ENCODE measurements at regions not wholly inside any gene's neighbourhood (a gene's known extent, or its start where the extent isn't known, plus 50 kb on each side); places are given as distances from the start of the nearest gene placed in this dataset.

GRCh38 chr11:36746886-36747710, 149.1 kb upstream of the RAG2 start:
- Histone ChIP-seq H3K27ac (no peak overlapping the region), H3K9me3 (no peaks in the 10 kb centered on the region), H3K27me3 (peaks cover 0 to 32% (median 4%) of the 10 kb centered on the region in 7 donors), H3K4me3 (no peak overlapping the region), H3K4me1 (peaks cover 0 to 7% (median 0%) of the 10 kb centered on the region in 9 donors), H3K36me3 (no peaks in the 10 kb centered on the region)
- peak; percentile 80 to 99 (median 98) for TF ChIP-seq CTCF (IDR thresholded peaks at IDR 0.05)
- intact Hi-C loops (cut with DNase I): loop anchor here in 8 of 10 donors (1.0 to 10.0 kb wide), 8 partner anchors 44 to 185 kb away; partner anchors contain the start of gene RAG1 (in 4 of the 8)
- ATAC-seq (peak; percentile 89 to 97 (median 94)), DNase-seq (peak; percentile 61 to 87)
- 29 to 31% methylated on average over 7 of the region's 7 CpGs for WGBS, 2 donors

GRCh38 chr11:36744375-36745168, 146.5 kb upstream of the RAG2 start:
- DNase-seq (peak; percentile 57 to 62), ATAC-seq (peak in 6 of 8 donors; percentile 41 to 70 (median 60))
- Histone ChIP-seq H3K27me3 (peaks cover 0 to 33% (median 5%) of the 10 kb centered on the region in 7 donors), H3K9me3 (no peaks in the 10 kb centered on the region), H3K36me3 (no peaks in the 10 kb centered on the region), H3K4me1 (peaks cover 0 to 7% (median 0%) of the 10 kb centered on the region in 9 donors), H3K4me3 (no peak overlapping the region), H3K27ac (no peak overlapping the region)
- TF ChIP-seq CTCF (IDR thresholded peaks at IDR 0.05): peak in 8 of 9 donors; percentile 26 to 83 (median 68)
- intact Hi-C loops (cut with DNase I): loop anchor here in 7 of 10 donors (2.0 to 10.0 kb wide), 5 partner anchors 42 to 182 kb away; partner anchors contain the start of gene RAG1 (in 4 of the 7)
- WGBS, 2 donors: 29 to 34% methylated on average over 11 of the region's 11 CpGs

- Histone ChIP-seq H3K9me3 (no peaks in the 10 kb centered on the region), H3K4me1 (peaks cover 0 to 7% (median 0%) of the 10 kb centered on the region in 9 donors), H3K4me3 (no peak overlapping the region), H3K27ac (no peak overlapping the region), H3K27me3 (peaks cover 0 to 37% (median 4%) of the 10 kb centered on the region in 7 donors), H3K36me3 (no peaks in the 10 kb centered on the region)
- intact Hi-C loops (cut with DNase I): loop anchor here in 2 of 10 donors (5.0 to 10.0 kb wide), 2 partner anchors 41 to 178 kb away; partner anchors contain the start of gene RAG1 (in 2 of the 2)
- 90 to 95% methylated on average over 2 of the region's 2 CpGs for WGBS, 2 donors
- no peak for DNase-seq
- no peak for TF ChIP-seq CTCF (IDR thresholded peaks at IDR 0.05)
- no peak for ATAC-seq
Observed at GRCh38 chr11:36743039-36743438, 145.0 kb upstream of the RAG2 start.

GRCh38 chr11:36741515-36741914, 143.5 kb upstream of the RAG2 start:
- ATAC-seq: no peak
- intact Hi-C loops (cut with DNase I): loop anchor here in 2 of 10 donors (5.0 to 10.0 kb wide), 2 partner anchors 39 to 177 kb away; partner anchors contain the start of gene RAG1 (in 2 of the 2)

More at GRCh38 chr11:36741515-36741914, 143.5 kb upstream of the RAG2 start:
- peaks cover 0 to 32% (median 4%) of the 10 kb centered on the region in 7 donors for H3K27me3 ChIP-seq
- no peak overlapping the region for H3K27ac ChIP-seq
- H3K9me3 ChIP-seq: peaks cover 0 to 3% (median 0%) of the 10 kb centered on the region in 11 donors
- H3K4me1 ChIP-seq: peaks cover 0 to 7% (median 0%) of the 10 kb centered on the region in 9 donors
- no peaks in the 10 kb centered on the region for H3K36me3 ChIP-seq
- H3K4me3 ChIP-seq: no peak overlapping the region
- DNase-seq: no peak
- TF ChIP-seq CTCF (IDR thresholded peaks at IDR 0.05): no peak

Data from heart right ventricle (tissue), 16 donors.